ENCODE measurements at regions not wholly inside any gene's neighbourhood (a gene's known extent, or its start where the extent isn't known, plus 50 kb on each side); places are given as distances from the start of the nearest gene placed in this dataset.
"Not testable (repeated sequence)": the region's sequence is repeated elsewhere in the genome, so short reads cannot be mapped to it uniquely, and the experiment has no call there.

DNA sequence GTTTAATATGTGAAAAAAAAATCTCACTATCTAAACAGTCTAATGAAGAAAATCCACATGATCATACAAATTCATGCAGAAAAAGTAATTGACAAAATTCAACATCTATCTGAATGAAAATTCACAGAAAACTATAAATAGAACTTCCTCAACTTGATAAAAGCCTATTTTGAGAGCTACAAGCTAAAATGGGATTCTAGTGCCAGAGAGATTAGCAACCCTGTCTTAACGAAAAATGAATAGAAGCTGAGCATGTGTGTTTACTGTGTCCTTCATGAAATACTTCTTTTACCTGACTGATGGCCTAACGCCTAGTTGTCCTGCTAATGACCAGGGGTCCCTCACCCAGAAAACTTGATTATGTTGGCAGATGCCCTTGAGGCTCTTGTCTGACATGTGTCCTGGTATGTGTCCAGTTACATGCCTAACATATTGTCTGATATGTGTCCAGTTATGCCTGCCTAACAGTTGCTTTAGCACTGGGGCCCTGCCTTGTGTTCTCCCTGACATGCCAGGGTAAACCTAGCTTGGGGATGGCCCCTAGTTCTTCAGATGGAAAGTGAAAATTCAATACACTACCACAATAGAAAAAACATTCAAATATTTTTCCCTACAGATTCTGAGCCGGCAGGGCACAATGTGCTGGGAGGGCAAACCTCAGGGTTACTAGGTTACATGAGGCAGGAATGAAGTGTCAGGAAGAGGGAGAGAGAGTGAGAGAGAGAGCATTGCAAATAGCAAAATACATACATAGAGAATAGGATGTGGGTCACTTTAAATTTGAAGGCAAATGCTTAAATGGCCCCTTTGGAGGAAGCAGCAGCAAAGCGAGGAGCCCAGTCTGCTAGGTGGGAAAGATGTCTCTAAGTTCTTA is 834.0 kb downstream of the CDH11 start:
- no peak for DNase-seq

DNA sequence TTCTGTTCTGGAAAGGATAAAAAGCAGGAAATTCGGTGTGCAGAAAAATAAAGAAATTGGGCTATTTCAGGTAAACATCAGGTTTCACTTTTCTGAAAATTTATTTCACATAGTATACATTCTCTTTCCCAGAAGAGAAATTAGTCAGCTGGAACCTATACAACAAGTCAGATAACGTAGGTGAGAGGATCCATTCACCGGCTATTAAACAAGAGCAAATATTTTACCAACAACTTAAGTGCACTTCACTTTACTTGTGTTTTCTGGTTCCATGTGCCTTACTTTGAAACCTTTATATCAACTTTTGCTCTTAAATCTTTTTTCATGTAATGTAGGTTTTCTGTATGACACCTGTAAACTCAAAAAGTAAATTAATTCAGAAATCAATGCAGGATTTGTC is 839.7 kb downstream of the CDH11 start:
- no peak for DNase-seq

DNA sequence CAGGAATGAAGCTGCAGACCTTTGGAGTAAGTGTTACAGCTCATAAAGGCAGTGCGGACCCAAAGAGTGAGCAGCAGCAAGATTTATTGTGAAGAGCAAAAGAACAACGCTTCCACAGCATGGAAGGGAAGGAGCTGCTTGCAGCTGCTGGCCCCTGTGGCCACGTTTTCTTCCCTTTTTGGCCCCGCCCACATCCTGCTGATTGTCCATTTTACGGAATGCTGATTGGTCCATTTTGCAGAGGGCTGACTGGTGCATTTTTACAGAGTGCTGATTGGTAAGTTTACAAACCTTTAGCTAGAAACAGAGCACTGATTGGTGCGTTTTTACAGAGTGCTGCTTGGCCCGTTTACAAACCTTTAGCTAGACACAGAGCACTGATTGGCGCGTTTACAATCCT is 841.5 kb downstream of the CDH11 start:
- DNase-seq = no peak

DNA sequence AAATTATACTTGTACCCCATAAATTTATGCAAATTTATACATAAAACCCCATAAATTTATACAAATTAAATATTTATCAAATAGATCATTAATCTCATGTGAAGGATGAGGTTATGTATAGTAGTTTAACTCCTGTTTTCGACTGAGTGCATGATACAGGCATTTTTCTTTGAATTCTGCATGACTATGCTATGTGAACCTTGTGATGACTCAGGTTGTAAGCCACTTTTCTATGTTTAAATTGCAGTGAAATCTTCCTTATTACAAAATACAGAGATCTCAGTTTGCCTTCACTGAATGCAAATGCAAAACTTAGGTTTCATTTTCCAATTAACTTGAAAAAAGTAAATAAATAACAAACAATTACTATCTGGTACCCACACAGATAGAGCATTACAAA is 843.7 kb downstream of the CDH11 start:
- peak; percentile 8 for DNase-seq

GRCh38 chr16:64276646-64277045 is 845.2 kb downstream of the CDH11 start:
- DNase-seq = no peak

DNA sequence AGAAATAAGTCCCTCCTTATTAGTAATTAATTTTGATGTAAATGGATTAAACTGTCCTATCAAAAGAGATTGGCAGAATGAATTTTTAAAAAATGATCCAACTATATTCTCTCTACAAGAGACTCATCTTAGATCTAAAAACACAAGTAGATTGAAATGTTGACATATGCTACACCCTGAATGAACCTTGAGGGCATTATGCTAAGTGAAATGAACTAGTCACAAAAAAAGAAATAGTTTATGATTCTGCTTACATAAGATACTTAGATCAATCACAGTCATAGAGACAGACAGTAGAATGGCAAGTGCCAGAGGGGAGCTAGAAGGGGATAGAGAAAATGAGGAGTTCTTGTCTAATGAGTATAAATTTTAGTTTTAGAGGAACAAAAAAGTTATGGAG is 849.8 kb downstream of the CDH11 start:
- DNase-seq = no peak

DNA sequence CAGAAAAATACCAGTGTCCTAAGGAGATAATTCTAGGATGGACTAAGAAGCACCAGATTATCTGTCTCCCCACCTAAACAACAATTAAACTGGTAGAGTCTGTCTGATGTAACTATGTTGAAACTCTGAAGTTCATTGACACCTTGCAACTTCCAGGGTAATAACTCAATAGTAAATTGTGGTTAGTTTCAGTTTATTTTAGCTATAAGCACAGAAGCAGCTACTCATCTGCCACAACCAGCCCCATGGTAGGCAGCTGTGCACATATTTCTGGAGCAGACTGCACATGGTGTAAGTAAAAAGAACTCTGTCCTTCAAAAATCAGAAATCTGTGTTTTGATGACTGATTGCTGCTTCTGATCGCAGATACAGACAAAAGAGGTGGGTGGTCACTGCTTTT is 852.1 kb downstream of the CDH11 start:
- no peak for DNase-seq

DNA sequence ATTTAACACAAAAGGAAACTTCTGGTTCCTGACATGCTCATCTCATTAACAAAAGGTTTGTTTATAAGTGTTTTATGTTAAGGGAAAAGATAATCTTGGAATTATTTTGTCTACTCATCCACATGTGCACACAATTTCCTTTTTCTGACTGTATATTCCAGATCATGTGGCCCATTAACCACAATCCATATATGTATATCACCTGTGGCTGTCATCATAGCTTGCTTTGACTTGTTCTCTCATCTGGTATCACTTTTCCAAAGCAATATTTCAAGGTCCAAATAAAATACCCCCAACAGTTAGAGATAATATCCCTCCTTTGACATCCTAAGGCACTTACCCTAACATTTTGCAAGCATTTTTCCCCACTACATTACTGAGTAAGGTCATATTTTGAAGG is 856.1 kb downstream of the CDH11 start:
- no peak for DNase-seq

- not testable (repeated sequence) for DNase-seq
Observed at GRCh38 chr16:64260631-64261401, 861.0 kb downstream of the CDH11 start.

- no peak for DNase-seq
Observed at GRCh38 chr16:64254443-64255367, 867.2 kb downstream of the CDH11 start.

GRCh38 chr16:64253525-64253924 is 868.3 kb downstream of the CDH11 start:
- DNase-seq = peak; percentile 11

DNA sequence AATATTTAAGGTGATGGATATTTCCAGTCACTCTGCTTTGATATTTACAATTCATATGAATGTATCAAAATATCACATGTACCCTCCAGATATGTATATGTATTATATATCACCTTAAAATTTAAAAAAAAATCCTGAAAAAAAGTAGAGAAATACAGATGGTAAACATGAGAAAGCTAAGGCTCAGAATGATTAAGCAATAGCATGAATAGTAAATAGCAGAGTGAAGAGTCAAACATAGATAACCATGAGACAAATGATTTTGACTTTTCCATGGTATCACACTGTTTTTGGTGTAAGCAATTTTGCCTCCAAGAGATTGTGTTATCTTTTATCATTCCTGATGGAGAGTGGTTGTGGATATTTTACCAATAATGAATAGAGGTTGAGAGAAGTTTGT is 868.8 kb downstream of the CDH11 start:
- peak; percentile 47 for DNase-seq

- DNase-seq = no peak
Observed at GRCh38 chr16:64251742-64252141, 870.1 kb downstream of the CDH11 start.

DNA sequence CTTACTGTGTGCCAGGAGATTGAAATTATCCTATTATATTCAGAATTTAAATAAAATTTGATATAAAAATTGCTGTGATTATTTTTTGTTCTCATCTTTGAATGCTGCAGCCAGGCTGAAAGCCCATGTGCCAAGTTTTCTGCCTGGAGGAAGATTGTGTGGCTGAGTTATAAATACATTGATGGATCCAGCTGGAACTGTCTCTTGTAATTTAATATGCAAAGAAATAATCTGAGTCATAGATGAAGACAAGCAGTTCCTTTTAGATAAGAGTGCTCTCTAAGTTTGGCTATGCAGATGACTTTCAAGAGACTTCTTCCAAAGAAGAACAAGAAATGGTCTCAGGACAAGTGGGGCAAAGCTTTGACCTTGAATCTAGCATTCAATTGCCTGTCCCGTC is 871.0 kb downstream of the CDH11 start:
- no peak for DNase-seq

DNA sequence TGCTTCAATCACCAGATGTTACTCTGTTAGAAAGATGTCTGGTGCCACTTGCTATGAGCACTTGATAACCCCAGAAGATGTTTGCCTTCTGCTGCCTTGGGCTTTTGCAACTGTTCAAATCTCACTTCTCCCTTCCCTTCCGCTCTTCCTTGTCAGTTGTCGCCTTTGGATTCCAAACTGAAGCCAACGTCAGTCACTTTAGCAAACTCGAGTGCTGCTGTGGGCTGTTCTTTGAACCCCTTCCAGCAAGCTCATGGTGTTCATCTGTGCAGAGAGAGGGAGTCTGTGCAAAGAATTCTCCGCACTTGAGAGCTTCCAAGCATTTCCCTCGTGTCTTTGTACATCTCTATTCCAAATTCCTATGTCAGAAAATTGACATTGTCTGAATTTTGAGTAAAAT is 879.4 kb downstream of the CDH11 start:
- no peak for DNase-seq

GRCh38 chr16:64240586-64240985 is 881.3 kb downstream of the CDH11 start:
- DNase-seq = no peak

GRCh38 chr16:64238571-64238970 is 883.3 kb downstream of the CDH11 start:
- DNase-seq = no peak

DNA sequence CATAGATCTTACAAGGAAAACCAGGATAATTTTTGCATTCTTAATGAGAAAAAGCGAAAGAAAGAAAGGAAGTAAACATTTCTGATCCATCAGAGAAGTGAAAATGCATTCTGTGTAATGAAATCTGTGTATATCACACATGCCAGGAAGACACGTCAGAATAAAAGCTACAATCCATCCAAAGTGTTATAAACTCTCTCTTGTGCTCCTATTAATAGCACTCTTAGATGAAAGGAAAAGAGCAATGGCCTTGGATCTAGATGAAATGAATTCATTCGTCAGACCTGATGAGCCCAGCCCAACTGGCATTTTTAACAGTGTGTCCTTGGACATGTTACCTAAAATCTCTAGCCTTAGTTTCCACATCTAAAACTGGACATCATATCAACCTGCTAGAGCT is 885.5 kb downstream of the CDH11 start:
- DNase-seq = no peak

GRCh38 chr16:64234200-64234599 is 887.7 kb downstream of the CDH11 start:
- DNase-seq = no peak

GRCh38 chr16:64225696-64226095 is 896.2 kb downstream of the CDH11 start:
- DNase-seq = no peak

DNA sequence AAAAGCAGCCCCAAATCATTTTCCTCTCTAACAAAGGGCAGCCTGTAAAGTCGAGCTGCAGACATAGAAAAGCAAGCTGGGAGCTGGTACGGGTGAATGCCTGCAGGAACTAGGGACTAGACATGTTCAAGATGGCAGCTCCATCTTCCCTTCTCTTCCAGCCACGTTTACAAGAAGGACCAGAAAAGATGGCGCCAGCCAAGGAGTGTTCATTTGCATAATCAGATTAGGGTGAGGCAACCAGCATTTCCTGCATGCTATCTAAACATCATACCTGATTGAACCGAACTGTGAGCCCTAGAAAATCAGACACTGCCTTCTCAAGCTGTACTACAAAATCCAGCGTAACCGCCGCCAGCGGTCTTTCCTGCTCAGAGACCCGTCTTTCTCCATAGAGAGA is 896.8 kb downstream of the CDH11 start:
- DNase-seq = no peak

DNA sequence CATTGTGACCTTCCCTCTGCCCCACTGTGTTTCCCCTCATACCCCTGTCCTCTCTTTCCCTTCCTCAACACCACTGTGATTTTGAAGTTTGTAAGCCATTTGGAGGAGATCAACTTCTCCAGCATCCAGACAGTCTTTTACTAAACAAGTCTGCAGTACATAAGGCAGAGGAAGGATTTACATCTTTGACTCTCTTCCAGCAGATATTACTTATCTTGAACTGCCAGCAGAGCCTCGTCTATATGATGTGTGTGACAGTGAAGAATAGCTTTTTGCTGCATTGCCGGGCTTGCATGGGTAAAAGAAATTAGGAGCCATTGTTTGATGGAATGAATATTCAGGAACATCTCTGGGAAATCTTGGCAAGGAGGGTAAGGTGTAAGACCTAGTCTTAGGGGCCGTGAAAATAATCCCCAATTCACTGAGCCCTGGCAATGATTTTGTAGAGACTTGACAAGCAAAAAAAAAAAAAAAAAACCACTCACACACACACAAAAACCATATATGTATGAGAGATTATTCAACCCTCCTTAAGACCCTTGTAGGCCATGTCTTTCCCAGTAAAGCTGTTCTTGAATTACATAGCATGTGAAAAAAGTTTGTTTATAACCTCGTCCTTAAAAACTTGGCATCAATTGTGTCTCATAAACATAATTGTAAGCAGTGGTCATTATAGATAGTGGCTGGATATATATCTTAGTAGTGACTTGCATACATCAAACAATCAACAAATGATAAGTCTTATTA is 903.9 kb downstream of the CDH11 start:
- no peak for DNase-seq

All from NCI-H226 (cell line).